OCI-LY7 (cell line): ENCODE measurements at regions not wholly inside any gene's neighbourhood (a gene's known extent, or its start where the extent isn't known, plus 50 kb on each side); places are given as distances from the start of the nearest gene placed in this dataset.

Experiments used
- CTCF ChIP-seq: fragments of 200-600 bp; sonication (generic); conservative IDR thresholded peaks from 2 replicates; pipeline ENCODE4 v1.5.1; 2014; ENCODE audit warnings: mild to moderate bottlenecking, antibody characterized with exemption, low read length, moderate library complexity, mixed read lengths
- EZH2phosphoT487 ChIP-seq: fragments of 200-600 bp; sonication (generic); IDR thresholded peaks from 2 replicates; pipeline ENCODE4 v1.6.1; 2018; ENCODE audit warnings: low read depth, borderline replicate concordance, mild to moderate bottlenecking, mixed run types, antibody characterized with exemption, low read length, moderate library complexity, mixed read lengths

- TF ChIP-seq CTCF (no peak), EZH2phosphoT487 (no peak)
Measured at GRCh38 chr9:18233311-18233710, 240.6 kb upstream of the ADAMTSL1 start.
